ENCODE measurements at regions not wholly inside any gene's neighbourhood (a gene's known extent, or its start where the extent isn't known, plus 50 kb on each side); places are given as distances from the start of the nearest gene placed in this dataset.

DNA sequence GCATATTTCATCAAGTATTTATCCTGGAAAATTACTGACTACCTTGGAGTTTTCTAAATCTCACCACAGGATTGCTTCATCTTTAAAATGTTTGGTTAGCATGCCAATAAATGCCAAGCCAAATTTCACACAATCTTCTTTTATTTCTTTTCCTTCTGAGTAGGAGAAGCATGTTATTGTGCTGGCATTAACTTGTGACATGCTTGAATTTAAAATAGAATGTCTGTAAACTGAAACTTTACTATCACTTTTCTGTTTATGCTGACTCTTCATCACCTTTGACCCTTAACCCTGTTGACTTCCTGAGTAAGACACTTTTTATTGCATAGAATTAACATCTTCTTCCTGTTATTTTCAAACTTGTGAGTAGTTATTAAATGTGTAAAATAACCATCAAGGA lies 56.2 kb upstream of the LRRTM4 start:
- DNase-seq, result no peak

DNA sequence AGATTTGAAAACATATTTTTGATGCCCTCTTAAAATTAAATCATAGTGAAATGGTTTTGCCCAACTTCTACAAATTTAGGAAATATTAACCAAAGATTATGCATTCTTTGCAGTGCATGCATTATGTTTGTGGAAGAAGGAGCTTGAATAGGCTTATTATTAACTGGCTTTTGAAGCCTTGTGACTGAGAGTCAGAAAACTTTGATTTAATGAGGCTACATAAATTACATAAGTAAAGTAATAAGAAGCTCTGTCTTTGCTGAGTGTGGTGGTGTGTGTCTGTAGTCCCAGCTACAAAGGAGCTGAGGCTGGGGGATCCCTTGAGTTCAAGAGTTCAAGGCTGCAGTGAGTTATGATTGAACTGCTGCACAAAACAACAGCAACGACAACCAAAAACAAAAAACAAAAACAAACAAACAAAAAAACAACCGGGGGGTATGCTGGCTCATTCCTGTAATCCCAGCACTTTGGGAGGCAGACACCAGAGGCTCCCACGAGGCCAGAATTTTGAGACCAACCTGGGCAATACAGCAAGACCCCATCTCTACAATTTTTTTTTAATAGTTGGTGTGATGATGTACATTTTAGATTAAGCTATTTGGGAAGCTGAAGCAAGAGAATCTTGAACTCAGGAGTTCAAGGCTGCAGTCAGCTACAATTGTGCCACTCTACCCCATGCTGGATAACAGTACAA lies 57.0 kb upstream of the LRRTM4 start:
- DNase-seq, result no peak

DNA sequence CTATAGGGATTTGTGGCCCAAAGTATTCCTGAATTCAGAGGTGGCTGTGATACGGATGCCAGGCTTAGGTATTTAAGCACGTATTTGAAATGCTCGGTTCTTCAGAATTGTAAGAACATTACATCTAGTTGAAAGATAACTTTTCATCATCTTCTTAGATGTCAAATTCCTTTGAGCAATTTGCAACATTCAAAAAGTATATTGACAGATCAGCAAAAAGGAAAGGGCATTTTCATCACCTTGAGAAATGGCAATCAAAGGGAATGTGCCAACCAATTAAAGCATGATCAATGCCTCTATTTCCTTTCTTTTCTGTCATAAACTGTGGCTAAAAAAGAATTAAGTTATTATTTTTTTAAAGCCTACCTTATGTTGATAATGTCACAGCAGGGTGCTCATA lies 66.3 kb upstream of the LRRTM4 start:
- DNase-seq, result no peak

DNA sequence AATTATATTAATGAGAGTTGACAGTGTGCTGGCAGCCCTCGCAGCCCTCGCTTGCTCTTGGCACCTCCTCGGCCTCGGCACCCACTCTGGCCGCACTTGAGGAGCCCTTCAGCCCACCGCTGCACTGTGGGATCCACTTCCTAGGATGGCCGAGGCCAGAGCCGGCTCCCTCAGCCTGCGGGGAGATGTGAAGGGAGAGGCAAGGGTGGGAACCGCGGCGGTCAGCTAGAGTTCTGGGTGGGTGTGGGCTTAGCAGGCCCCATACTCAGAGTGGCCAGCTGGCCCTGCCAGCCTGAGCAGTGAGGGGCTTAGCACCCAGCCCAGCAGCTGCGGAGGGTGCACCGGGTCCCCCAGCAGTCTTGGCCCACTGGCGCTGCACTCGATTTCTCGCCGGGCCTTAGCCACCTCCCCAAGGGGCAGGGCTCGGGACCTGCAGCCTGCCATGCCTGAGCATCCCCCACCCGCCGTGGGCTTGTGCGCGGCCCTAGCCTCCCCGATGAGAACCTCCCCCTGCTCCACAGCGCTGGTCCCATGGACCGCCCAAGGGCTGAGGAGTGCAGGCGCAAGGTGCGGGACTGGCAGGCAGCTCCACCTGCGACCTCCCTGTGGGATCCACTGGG lies 68.2 kb upstream of the LRRTM4 start:
- no peak for DNase-seq

DNA sequence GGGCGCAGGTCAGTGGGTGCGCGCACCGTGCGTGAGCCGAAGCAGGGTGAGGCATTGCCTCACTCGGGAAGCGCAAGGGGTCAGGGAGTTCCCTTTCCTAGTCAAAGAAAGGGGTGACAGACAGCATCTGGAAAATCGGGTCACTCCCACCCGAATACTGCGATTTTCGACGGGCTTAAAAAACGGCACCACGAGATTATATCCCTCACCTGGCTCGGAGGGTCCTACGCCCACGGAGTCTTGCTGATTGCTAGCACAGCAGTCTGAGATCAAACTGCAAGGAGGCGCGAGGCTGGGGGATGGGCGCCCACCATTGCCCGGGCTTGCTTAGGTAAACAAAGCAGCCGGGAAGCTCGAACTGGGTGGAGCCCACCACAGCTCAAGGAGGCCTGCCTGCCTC lies 70.8 kb upstream of the LRRTM4 start:
- DNase-seq, result peak; percentile 48

DNA sequence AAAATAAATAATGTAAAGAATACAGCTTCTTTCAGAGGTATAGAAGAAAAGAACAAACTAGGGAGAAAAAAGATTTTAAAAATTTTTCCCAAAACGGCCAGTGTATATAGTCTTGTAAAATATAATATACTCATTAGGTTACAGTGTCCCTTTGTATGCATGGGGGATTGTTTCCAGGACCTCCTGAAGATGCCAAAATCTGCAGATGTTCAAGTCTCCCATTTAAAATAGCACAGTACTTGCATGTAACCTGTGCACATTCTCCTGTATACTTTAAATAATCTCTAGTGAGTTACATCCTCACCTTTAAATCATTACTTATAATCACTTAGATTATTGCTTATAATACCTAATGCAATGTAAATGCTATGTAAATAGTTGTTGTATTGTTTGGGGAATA lies 80.6 kb upstream of the LRRTM4 start:
- DNase-seq, result no peak

DNA sequence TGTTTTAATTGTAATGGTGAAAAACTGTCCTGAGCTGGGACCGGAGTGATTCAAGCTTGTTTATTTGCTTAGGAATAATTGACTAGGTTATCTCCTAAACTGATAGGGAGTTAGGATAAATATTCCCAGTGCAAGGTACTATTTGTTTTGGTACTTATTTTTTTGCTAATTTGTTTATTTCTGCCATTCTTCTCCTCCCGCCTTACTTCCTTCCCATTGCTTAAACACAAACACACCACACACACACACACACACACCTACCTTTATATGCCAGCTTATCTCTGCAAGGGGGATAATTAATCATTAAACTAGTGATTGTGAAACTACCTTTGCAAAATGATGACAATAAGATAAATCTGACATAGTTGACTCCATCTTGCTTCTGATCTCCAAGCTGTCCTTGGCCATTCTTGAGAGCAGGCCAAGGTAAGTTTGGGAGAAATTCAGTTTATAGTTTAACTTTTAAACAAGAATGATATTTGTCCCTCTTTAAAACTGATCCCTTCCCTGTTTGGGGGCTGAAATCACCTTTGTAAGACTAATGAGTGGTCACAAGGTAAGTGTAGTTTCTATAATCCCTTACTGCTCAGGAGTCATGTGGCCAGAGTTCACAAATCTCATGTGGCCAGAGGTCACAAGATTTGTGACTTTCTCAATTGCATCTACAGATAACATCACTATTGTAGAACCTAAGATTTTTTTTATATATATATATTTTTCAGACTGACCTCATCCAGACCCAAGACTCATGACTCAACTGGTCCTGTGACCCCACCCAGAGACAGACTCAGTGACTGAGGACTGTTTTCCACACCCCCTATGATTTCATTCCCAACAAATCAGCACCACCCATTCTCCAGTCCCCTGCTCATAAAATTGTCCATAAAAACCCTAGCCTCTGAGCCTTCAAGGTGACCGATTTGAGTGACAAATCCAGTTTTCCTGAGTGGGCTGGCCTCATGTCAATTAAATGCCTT lies 83.1 kb upstream of the LRRTM4 start:
- no peak for DNase-seq

DNA sequence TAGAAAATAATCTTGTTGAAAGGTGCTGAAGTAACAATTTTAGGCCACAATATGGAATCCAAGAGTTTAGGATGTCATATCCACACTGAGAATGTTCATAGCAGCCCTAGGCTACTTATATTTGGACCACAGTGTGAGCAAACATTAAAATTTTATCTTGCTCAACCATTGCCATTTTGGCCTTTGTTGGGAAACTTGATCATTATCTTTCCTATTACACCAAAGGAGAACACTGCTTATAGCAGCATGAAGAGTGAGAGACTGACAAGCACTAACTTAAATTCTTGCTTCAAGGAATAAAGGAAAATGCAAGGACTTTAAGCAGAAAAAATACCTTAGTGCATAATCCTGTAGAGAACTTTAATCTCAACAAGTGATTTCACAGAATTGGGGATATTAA lies 86.3 kb upstream of the LRRTM4 start:
- no peak for DNase-seq

DNA sequence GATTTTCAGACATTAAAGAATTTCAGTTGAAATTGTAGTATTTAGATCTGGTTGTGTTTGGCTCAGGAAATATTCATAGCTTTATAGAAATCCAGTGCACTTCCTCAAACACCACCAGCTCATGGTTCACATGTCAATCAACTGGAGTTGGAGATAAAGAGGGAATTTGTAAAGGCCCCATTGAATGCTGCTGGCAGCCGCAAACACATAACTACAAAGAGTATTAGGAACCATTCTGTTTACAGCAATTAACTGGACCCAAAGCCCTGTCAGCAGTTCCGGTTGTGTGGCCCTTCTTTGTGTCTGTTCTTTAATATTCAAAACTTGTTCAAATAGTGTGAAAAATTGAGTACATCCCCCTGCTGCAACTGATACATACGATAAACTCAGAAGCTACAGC lies 107.4 kb upstream of the LRRTM4 start:
- peak; percentile 90 for DNase-seq

DNA sequence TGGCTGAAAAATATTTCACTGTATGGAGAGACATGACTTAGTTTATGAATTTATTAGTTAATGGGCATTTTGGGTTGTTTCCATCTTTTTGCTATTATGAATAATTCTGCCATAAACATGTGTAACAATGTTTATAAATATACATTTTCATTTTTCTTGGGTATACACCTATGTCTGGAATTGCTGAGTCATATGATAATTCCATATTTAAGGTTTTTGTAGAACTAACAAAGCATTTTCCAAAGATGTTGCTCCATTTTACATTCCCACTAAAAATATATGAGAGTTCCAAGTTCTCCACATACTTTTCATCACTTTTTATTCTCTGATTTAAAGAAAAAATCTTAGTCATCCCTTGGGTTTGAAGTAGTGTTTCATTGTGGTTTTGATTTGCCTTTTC lies 108.8 kb upstream of the LRRTM4 start:
- no peak for DNase-seq

DNA sequence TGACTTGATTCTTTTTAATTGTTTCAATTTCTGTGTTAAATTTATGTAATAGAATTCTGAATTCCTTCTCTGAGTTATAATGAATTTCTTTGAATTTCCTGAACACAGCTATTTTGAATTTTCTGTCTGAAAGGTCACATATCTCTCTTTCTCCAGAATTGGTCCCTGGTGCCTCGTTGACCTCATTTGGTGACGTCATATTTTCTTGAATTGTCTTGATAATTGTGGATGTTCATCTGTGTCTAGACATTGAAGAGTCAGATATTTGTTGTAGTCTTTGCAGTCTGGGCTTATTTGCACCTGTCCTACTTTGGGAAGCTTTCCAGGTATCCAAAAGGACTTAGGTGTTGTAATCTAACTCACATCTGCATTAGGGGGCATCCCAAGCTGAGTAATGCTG lies 111.4 kb upstream of the LRRTM4 start:
- no peak for DNase-seq

DNA sequence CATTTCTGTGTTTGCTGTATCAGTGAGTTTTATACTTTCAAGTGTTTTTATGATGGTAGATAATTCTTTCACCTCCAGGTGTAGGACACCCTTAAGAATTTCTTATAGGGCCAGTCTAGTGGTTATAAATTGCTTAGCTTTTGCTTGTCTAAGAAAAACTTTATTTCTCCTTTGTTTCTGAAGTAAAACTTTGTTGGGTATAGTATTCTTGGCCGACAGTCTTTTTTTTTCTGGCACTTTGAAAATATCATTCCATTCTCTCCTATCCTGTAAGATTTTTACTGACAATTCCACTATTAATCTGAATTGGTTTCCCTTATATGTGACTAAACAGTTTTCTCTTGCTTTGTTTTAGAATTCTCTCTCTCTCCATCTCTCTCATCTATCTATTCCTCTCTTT lies 118.7 kb upstream of the LRRTM4 start:
- no peak for DNase-seq

DNA sequence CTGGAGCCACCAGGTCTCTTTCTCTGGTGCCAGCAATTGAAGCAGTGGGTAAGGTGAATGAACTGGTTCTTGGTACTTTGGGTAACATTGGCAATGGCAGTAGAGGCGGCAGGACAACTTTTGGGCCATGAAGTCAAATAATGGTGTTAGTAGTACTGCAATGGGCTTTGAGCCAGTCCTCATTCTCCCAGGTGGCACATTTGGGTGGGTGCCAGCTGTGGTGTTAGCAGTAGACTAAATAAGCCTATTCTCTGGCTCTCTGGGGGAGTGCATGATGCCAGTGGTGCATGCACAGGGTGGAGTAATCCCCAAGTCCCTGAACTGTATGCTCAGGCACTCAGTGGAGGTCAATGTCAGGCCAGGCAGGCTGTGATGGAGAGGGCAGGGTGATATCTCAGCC lies 120.2 kb upstream of the LRRTM4 start:
- DNase-seq, result no peak

DNA sequence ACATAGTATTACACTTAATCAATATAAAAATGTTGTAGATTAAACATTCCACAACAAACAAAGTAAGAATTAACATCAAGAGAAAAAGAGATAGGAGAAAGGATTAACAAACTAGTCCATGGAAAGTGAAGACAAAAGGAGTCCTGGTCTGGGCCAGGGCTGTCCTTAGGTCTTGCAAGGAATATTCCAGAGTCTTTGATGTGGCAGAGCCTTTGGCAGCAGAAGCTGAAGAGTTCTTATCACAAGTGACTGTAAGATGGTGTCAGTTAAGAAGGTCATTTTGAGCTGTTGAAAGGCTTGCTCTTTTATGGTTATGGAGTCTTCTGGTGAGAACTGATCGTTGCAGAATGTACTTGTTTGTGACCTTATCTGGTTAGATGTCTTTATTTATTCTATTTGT lies 127.7 kb upstream of the LRRTM4 start:
- no peak for DNase-seq

DNA sequence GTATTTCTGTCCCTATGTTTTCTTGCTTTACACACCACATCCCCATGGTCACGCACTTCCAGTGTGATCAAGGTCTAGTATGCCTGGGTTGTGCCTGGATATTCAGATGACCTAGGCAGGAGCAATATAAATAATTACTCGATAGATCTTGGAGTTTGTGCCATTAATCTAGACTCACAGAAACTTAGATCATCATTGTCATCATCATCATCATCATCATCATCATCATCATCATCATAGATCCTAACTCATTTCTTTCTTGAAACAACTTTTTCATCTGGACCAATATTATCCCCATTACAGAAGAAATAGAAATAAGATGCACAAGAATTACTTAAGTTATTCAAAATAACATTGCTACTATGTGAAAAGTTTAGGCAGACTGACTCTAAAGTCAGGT lies 130.3 kb upstream of the LRRTM4 start:
- DNase-seq, result no peak

DNA sequence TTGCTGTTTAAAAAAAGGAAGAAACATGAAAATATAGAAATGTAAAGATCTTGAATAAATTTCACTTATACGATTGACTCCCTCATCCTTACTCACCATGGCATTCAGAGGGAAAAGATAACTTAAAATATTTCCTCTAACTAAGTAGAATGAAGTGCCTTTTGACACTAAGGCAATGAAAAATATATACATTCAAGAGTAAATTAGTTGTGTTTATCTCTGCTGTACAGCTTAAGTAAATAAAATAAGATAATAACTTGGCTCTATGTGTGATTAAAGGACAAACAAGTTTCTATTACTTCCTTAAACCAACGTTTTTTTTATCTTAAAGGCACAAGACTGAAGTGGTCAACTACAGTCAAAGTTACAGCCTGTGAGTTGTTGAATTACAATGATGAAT lies 142.3 kb upstream of the LRRTM4 start:
- DNase-seq, result no peak

DNA sequence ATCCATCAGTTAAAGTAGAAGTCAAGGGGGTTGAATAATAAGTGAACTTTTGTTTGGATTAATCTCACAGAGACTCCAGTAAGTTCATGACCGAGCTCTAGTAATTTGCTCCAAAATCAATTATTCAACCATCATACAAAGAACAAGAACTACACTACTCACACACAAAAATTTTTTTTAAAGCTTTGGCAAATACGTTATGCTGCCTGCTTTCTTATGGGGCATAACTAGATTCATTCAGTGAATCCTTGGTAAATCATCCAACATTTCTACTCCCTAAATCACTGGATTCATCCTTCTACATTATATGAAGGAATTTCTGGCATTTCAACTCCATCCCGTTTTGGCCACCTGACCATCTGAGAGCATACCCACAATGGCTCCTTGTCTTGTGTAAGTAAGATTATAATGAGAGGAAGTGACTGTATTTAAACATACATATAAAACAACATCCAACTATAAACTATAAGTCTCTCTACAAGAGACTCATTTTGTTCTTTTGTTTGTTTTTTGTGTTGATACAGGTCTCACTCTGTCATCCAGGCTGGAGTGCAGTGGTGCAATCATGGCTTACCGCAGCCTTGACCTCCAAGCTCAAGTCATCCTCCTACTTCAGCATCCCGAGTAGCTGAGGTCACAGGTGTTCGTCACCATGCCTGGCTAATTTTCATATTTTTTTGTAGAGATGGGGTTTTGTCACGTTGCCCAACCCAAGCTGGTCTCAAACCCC lies 144.2 kb upstream of the LRRTM4 start:
- DNase-seq, result no peak

DNA sequence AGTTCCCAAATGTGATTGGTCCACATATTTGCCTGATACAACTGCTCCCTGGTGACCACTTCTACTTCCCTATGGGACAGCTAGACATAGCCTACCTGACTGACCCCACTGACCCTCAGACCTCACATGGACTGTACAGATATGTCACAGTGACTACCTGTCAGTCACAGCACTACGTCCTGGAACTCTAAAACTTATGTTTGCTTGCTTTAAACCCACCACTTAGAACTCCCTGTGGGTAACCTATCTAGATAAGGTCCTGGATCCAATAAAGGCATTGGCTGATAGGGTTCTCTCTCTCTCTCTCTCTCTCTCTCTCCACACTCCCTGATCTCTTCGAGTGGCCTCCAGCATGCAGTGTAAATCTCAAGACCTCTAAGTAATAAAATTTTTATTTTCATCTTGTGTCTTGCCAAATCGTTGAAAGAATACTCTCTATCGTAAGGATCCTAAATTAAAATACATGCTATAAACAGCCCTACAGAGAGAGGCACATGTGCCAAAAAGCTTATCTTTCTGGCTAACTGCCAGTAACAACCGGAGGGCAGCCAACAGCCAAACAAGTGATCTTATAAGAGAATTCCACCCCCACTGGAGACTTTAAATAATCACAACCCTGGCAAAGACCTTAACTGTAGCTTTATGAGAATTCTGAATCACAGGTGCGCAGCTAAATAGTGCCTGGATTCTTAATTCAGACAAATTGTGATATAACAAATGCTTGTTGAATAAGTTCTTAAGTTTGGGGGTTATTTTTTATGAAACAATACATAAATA lies 162.6 kb upstream of the LRRTM4 start:
- peak; percentile 0 for DNase-seq

DNA sequence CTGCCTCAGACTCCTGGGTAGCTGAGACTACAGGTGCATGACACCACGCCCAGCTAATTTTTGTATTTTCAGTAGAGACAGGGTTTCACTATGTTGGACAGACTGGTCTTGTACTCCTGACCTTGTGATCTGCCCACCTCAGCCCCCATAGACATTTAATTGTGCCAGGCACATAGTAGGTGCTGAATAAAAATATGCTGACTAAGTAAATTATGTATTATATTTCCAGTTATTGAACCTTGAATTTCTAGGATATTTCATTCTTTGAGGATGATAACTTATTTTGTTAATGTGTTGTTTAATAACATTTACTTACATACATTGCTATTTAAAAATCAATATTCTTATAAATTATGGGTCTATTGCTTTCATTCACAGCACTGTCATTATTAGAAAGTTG lies 190.4 kb upstream of the LRRTM4 start:
- DNase-seq, result no peak

DNA sequence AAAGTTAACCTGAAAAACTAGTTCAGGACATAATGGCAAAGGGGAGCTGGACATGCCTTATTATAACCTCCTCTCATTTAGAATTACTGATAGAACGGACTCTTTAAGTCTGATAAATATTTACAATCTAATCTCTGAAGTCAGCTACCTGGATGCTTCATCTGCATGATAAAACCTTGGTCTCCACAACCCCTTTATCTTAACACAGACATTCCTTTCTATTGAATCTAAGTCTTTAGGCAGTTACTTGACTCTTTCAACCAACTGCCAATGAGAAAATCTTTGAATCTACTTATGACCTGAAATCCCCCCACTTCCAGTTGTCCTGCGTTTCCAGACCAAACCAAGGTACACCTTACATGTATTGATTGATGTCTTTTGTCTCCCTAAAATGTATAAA lies 191.2 kb upstream of the LRRTM4 start:
- no peak for DNase-seq

DNA sequence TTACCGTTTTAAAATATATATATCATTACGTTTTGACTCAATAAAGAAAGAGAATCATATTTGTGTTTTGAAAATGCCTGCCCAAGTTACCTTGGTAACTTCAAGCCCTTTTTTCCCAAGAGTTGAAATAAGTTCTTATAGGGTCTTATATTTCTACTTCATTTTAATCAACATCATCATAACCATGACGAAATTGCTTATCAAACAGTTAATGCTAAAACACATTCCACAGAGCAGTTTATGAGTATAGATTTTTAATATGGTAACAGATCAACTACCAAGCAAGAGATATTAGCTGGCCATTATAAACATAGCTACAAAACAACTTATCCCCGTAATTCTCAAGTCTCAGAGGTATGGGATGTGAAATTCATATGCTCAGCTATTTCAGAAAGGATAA lies 197.9 kb upstream of the LRRTM4 start:
- DNase-seq, result no peak

DNA sequence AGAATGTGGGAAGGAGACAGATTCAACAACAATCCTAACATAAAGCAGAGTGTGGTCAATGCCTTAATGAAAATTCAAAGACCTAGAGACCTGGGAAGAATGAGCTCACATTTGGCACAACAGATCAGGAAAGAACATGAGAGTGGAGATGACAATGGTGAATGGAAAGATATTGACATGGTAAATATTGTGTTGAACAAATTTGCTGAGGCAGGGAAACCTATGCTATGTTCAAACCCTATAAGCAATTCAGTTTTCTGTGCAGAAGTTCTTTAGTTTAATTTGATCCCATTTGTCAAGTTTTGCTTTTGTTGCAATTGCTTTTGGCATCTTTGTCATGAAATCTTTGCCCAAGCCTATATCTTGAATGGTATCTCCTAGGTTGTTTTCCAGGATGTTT lies 199.4 kb upstream of the LRRTM4 start:
- DNase-seq, result no peak

DNA sequence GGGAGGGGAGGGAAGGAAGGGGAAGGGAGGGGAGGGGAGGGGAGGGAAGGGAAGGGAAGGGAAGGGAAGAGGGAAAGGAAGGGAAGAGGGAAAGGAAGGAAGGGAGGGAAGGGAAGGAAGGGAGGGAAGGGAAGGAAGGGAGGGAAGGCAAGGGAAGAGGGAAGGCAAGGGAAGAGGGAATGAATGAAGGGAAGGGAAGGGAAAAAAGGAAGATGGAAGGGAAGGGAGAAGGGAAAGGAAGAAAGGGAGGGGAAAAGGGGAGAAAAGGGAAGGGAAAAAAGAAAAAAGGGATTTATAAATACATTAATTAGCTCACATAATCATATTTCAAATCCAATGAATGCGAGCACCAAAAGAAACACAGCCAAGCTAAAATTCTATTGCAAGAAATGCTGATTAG lies 202.9 kb upstream of the LRRTM4 start:
- no peak for DNase-seq
